8988T (cell line): ENCODE measurements at regions not wholly inside any gene's neighbourhood (a gene's known extent, or its start where the extent isn't known, plus 50 kb on each side); places are given as distances from the start of the nearest gene placed in this dataset.

Source experiments
- DNase-seq: peaks from one replicate; pipeline ENCODE4 v3.0.0; 2011

DNA sequence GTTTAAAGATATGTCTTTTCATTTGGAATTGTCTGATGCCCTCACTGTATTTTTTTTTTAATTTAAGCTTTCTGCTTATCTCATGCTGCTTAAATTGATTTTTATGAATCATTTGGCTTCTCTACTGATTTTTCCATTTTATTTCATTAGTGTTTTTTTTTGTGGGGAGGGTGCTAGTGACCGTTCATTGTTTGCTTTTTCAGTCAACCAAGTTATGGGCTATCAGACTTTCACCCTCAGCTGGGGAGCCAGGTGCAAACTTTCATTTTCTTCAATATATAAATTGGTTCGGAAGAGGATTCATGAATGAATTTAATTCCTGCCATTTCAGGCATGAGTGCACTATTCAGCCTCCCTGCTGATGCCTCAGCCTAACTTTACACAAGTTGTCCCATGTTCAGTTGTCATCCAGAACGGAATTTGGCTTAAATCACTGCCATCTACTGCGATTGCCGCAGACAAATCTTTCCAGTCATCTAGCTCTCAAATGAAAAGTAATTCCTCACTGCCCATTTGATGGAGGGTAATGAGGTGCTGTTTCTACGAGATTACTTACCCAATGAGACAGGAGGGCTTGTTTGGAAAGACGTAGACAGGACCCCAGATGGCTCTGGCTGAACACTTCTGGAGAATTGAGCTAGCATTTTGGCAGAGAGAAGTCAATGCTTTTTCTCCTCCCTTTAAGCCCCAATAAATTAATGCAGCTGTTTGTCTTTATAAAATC lies 89.9 kb upstream of the RORA start:
- no peak for DNase-seq

DNA sequence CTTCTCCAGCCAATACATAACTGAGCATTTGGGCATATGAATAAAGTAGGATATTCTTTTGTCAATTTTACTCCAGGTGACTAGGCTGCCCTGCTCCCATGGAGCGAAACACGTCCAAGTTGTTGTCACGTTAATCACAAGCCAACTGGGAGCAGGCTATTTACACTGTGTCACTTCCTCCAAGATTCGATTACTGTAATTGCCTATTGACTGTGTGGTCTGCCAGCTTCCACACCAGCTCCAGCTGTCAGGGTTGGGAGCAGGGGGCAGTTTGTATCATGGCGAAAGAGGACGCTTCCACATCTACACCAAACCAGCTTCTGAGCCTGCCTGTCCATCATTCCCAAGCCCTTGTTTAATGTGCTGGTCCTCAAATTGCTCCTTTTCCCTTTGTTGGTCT lies 89.2 kb upstream of the RORA start:
- DNase-seq: no peak

DNA sequence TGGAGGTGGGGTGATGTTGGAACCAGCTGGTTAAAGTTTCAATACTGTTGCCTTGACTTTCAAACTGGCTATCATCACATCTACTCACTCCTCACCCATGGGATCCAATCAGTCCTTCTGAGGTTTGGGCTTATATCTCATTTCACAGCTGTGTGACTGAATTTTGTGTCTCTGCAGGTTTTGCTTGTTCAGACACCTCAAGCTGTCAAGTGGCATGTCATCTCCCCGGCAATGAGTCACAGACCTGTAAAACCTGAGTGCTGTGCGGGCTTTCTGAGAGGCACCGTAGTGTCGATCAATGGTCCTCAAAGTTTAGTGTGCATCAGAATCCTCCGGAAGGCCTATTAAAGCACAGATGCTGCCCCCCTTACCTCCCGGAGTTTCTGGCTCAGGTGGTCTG lies 86.4 kb upstream of the RORA start:
- DNase-seq: no peak

DNA sequence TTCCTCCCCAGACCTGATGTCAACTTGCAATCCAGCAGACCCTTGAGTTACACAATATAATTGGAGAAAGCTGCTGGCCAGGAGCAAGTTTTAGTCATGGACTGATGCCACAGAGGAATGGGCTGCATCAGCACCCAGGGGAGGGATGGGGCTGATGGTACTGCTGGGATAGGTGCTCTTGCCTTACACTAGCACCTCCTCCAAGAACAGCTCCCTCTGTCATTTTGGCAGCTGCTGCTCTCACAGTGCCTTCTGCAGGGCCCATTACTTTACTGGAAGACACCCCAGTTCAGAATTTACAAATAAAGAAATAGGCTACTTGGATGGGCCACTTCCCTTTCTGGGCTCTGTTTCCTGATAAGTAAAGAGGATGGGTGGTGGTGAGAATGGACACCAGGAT lies 85.3 kb upstream of the RORA start:
- no peak for DNase-seq

DNA sequence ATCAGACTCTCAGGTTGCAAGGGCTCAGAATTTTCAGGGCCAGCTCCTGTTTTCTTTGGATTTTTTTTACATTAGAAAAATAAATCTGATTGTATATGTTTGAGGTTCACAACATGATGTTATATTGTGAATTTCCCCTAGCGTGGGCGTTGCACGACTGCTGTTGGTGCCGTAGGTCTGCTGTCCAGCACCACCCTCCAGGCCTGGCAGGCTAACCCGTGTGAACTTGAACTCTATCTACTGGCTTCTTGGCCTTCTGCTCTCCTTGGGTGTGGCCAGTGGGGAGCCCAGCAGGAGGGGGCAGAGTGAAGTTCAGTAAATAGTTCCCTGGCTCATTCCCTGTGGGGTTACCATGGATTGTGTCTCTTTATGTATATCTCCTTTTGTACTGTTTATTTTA lies 80.5 kb upstream of the RORA start:
- no peak for DNase-seq

DNA sequence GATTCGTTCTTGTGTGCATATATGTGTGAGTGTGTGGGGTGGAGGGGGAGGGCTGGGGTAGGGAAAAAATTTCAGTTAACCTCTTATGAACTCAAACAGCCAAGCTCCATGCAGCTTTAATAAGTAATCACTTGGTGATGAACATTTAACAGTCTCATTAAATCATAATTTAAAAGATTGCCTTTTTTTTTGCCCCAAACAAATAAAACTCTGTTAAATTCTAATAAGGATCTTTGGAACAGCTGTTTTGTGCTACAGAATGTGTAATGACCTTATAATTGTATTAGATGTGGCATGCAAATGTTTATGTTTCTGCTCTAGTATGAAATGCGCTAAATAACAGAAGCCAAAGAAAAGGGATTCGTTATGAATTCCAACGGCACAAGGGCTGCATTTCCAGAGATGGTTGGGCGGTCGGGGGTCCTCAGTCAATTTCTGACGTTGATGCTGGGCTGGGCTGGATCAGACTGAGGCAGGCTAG lies 80.0 kb upstream of the RORA start:
- DNase-seq: no peak

DNA sequence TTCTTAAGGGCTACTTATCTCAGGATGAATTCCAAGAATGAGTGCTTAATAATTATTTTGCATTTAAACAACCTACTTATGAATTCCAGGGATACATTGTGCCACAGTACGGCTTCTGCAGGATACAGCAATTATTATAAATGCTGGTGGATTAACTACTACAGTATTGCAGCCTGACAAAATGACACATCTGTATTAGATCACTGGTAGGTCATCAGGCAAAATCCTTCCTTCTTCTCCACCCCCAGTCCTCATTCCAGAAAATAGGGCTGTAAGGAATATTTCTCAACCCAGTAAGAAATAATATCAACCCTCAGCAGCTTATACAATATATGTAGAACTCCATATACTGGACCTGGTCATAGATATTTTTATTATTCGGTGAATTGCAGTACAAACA lies 79.3 kb upstream of the RORA start:
- DNase-seq: no peak

DNA sequence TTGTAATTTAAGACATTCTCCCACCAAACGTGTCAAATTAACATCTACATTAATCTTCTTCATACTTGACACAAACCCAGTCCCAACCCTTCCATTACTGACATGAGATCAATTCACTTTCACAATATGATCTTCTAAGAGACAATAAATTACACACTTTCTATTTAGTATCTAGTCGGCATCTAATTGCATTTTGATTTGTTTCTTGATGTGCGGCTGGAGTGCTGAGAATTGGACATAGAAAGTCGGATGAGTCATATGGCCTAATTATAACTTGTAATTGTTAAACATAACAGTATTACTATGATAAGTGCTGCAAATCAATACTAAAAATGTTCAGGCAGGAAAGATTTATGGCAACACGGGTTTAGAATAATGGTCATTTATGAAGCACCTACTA lies 78.4 kb upstream of the RORA start:
- no peak for DNase-seq

DNA sequence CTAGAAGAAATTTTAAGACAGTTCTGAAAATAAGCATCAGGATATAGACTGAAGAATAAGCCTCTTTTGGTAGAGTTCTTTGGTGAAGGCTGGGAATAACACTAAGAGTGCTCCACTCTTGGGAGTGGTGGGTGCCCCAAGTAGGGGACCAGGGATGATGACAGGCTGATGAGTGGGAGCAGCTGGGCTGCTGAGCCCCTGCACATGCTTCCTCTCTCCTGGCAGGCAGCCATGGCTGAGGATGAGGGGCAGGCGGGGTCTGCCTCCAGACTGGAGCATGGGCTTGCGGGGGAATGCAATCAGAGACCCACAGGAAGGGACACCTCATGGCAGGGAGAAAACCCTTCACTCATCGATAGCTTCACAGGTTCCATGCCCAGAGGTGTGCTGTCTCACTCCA lies 72.6 kb upstream of the RORA start:
- no peak for DNase-seq

DNA sequence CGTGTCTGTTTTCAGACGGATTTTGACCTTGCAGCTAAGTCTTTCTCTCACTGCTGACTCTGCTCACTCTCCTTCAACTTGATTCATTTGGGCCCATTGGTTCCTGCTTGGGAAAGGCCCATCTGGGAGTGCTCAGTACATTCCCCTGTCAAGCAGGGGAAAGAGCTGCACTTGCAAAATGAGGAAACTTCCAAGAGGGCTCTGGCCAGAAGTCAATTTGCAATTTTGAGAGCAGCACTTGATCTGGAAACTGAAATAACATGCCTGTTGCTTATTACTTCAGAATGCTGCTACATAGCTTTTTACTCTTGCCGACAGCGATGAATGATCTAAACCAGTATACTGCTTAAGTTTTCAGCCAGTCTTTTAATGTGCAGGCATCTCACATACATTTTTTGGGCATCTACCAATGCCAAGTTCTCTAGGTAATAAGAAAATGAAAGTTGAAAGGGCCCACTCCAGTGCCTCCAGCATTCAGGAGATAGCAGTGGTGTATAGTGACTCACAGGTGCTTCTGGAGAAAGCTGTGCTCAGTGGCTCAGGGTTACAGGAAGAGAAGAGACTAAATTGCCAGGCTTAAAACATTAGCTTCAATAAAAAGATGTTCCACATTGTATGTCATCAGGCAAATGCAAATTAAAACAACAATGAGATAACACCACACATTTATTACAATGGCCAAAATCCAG lies 70.1 kb upstream of the RORA start:
- no peak for DNase-seq

DNA sequence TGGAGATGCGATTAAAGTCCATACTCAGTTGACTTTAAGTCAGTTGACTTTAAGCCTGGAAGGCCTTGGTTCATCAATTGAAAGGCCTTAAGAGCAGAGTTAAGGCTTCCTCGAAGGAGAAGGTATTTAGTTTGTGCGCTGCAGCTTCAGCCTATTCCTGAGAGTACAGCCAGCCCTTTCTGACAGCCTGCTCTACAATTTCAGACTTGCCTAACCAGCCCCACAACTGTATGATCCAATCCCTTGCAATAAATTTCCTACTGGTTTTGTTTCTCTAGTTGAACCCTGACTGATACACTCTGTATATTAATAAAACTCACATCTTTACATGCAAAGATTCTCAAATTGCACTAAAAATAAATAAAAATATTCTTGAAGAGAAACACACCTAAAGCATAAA lies 66.1 kb upstream of the RORA start:
- no peak for DNase-seq

DNA sequence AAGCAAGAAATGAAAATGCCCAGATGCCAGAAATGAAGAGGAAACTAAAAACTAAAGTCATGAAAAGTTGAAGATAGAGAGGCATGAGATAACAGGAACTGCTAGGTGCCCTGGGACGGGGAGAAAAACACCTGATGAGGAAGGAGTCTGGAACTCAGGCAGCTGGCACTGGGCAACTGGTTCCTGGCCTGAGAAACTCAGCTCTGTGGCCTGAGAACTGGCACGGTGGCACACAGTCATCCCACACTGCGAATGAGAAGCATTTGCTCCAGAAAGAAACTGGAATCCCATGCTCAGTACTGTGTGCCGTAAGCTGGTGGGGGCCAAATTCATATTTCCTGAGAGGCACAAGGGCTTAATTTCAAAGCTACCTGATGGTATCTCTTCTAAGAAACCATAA lies 53.6 kb upstream of the RORA start:
- no peak for DNase-seq

DNA sequence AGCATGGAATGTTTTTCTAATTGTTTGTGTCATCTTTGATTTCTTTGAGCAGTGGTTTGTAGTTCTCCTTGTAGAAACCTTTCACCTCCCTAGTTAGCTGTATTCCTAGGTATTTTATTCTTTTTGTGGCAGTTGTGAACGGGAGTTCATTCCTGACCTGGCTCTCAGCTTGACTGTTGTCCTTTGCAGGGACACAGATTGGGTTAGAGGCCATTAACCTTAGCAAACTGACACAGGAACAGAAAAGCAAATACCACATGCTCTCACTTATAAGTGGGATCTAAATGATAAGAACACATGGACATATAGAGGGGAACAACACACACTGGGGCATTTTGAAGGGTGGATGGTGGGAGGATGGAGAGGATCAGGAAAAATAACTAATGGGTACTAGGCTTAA lies 52.2 kb upstream of the RORA start:
- no peak for DNase-seq
